Activated naive CD8-positive, alpha-beta T cell treated with anti-CD3 and anti-CD28 coated beads, Interleukin-2, amount 50 U/mL, for 24 hours (primary cell): ENCODE measurements at regions not wholly inside any gene's neighbourhood (a gene's known extent, or its start where the extent isn't known, plus 50 kb on each side); places are given as distances from the start of the nearest gene placed in this dataset.

Source experiments
- ATAC-seq: fragments of 150-1000 bp; cut with Tn5 transposase; one replicate; pipeline ENCODE4 v1.10.0; 2021
- DNase-seq: peaks from one replicate; pipeline ENCODE4 v3.0.0; 2021
- H3K27ac Mint-ChIP-seq: one replicate; pipeline ENCODE4 v1.8.0; 2021; ENCODE audit warnings: mild to moderate bottlenecking, mixed read lengths
- H3K27me3 Mint-ChIP-seq: one replicate; pipeline ENCODE4 v1.8.0; 2021; ENCODE audit warnings: mixed read lengths
- H3K36me3 Mint-ChIP-seq: one replicate; pipeline ENCODE4 v1.8.0; 2021; ENCODE audit warnings: low read depth, mixed read lengths
- H3K4me1 Mint-ChIP-seq: one replicate; pipeline ENCODE4 v1.8.0; 2021; ENCODE audit warnings: mixed read lengths
- H3K4me3 Mint-ChIP-seq: one replicate; pipeline ENCODE4 v1.8.0; 2021; ENCODE audit warnings: mild to moderate bottlenecking, moderate library complexity, mixed read lengths
- H3K9me3 Mint-ChIP-seq: one replicate; pipeline ENCODE4 v1.8.0; 2021; ENCODE audit warnings: mixed read lengths

DNA sequence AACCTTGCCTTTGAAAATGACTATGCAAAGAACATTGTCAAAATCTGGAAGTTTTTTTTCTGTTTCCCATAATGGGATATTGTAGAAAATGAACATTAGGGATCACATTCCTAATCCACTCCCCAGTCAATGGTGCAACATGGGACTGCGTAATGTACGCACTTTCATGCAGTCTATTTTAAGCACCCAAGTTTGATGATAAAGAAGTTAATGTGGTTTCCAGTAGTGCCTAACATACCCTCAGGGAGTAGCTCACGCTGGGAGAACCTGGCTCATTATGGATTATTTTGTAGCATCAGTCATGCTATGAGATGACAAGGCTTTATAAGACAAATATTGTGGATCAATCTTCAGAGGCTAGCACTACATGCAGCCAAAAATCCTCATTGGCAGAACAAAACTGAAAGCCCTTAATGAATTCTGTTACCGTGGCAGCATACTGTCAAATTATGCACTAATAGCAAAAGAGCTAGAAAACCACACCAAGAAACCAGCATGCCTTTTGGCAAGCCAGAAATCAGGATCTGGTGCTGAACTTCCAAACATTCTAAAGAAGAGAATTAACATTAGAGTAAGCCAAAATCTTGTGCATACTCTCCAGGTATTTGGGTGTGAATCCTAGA, 1392.8 kb upstream of the TENM3 start:
- Mint-ChIP-seq H3K27me3 (no peaks in the 10 kb centered on the region), H3K36me3 (no peaks in the 10 kb centered on the region), H3K9me3 (peaks cover 5% of the 10 kb centered on the region), H3K4me3 (no peak overlapping the region), H3K4me1 (no peaks in the 10 kb centered on the region), H3K27ac (no peak overlapping the region)
- ATAC-seq = no peak
- DNase-seq = no peak

- H3K4me1 Mint-ChIP-seq = no peaks in the 10 kb centered on the region
- H3K27me3 Mint-ChIP-seq = no peaks in the 10 kb centered on the region
- ATAC-seq (no peak), DNase-seq (no peak)
- no peak overlapping the region for H3K27ac Mint-ChIP-seq
- peaks cover 5% of the 10 kb centered on the region for H3K9me3 Mint-ChIP-seq
- no peak overlapping the region for H3K4me3 Mint-ChIP-seq
- H3K36me3 Mint-ChIP-seq = no peaks in the 10 kb centered on the region
Observed at GRCh38 chr4:180852738-180853137, 1390.5 kb upstream of the TENM3 start.

DNA sequence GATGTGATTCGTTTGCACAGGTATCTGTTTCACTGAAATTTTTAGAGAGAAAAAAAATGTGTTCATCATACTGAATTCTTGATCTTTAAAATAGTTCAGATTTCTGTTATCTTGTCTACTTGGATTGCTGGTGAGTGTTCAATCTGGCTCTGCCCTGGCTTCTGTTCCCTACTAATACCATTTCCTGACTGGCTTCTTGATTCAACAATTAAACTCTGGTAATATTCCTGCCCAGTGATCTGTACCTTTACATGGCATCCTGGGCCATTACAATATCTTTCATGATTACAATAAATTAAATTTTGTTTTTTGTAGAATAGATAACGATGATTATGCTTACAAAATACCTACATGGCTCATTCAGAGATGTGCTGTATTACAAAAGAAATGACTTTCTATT, 1388.0 kb upstream of the TENM3 start:
- Mint-ChIP-seq H3K4me3 (no peak overlapping the region), H3K36me3 (no peaks in the 10 kb centered on the region), H3K27me3 (no peaks in the 10 kb centered on the region), H3K9me3 (peaks cover 9% of the 10 kb centered on the region), H3K4me1 (no peaks in the 10 kb centered on the region), H3K27ac (no peak overlapping the region)
- no peak for ATAC-seq
- DNase-seq = no peak

- no peak overlapping the region for H3K27ac Mint-ChIP-seq
- no peaks in the 10 kb centered on the region for H3K36me3 Mint-ChIP-seq
- peaks cover 22% of the 10 kb centered on the region for H3K9me3 Mint-ChIP-seq
- H3K4me1 Mint-ChIP-seq = no peaks in the 10 kb centered on the region
- no peaks in the 10 kb centered on the region for H3K27me3 Mint-ChIP-seq
- no peak for DNase-seq
- ATAC-seq = no peak
- H3K4me3 Mint-ChIP-seq = no peak overlapping the region
Observed at GRCh38 chr4:180860089-180860720, 1383.0 kb upstream of the TENM3 start.

DNA sequence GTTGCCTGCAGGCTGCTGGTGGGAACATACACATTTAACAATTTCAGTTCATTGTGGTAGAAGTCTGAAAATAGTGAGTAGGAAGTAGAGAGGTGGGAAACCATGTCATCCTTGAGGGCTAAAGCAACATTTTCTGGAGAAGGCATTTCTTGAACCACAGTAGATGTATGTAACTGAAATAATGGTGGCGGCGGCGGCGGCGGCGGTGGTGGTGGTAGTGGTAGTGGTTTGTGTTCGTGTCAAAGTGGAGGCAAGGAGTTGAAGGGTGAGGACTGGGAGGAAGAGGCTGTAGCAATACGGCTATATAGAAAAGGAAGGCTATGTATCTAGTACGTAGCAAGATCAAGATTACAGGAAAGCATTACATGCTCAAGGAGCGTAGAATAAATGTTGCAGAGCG, 1381.6 kb upstream of the TENM3 start:
- H3K9me3 Mint-ChIP-seq = peaks cover 22% of the 10 kb centered on the region
- H3K4me1 Mint-ChIP-seq = no peaks in the 10 kb centered on the region

DNA sequence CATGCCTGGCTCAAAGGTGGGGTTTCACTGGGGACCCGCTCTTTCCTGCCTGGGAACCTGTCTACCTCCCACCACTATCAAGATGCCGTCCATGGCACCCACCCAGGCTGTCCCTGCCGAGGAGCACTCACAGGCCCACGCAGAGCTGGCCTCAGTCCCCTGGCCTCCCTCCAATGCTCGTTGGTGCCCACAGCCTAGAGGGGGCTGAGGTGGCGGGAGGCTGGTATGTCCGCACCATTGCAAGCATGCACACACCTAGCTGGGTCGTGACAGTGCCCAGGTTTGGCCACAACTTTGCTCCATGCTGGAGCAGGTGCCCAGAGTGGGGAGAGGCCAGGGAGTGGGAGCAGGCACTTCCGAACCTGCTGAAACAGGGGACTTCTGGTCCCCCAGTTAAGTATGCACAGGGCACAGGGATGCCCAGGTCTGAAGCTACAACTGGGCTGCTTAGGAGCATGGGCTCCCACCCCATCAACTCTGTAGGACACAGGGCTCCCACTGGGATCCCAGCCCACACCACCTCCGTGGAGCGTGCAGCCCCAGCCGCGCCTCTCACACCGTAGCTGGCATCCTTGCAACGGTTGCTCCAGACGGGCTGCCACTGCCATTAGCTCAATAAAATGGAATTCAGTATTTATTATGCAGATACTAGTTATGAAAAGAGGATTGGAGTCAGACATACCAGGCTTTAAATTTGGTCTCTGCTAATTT, 1376.1 kb upstream of the TENM3 start:
- H3K36me3 Mint-ChIP-seq = no peaks in the 10 kb centered on the region
- no peak overlapping the region for H3K27ac Mint-ChIP-seq
- no peak overlapping the region for H3K4me3 Mint-ChIP-seq
- no peaks in the 10 kb centered on the region for H3K4me1 Mint-ChIP-seq
- no peak for ATAC-seq
- DNase-seq = no peak
- peaks cover 6% of the 10 kb centered on the region for H3K9me3 Mint-ChIP-seq
- H3K27me3 Mint-ChIP-seq = no peaks in the 10 kb centered on the region

More for the DNA sequence above, 1381.6 kb upstream of the TENM3 start:
- H3K4me3 Mint-ChIP-seq = no peak overlapping the region
- H3K36me3 Mint-ChIP-seq = no peaks in the 10 kb centered on the region
- no peaks in the 10 kb centered on the region for H3K27me3 Mint-ChIP-seq
- ATAC-seq (no peak), DNase-seq (no peak)
- no peak overlapping the region for H3K27ac Mint-ChIP-seq

- no peaks in the 10 kb centered on the region for H3K4me1 Mint-ChIP-seq
- no peak overlapping the region for H3K27ac Mint-ChIP-seq
- no peaks in the 10 kb centered on the region for H3K9me3 Mint-ChIP-seq
- DNase-seq (no peak), ATAC-seq (no peak)
- H3K27me3 Mint-ChIP-seq = no peaks in the 10 kb centered on the region
- H3K4me3 Mint-ChIP-seq = no peak overlapping the region
- no peaks in the 10 kb centered on the region for H3K36me3 Mint-ChIP-seq
Observed at GRCh38 chr4:180870623-180871022, 1372.6 kb upstream of the TENM3 start.

- H3K27ac Mint-ChIP-seq = no peak overlapping the region
- DNase-seq (no peak), ATAC-seq (no peak)
- no peak overlapping the region for H3K4me3 Mint-ChIP-seq
- no peaks in the 10 kb centered on the region for H3K4me1 Mint-ChIP-seq
- peaks cover 1% of the 10 kb centered on the region for H3K36me3 Mint-ChIP-seq
- H3K9me3 Mint-ChIP-seq = peaks cover 15% of the 10 kb centered on the region
- H3K27me3 Mint-ChIP-seq = no peaks in the 10 kb centered on the region
Observed at GRCh38 chr4:180898305-180898704, 1344.9 kb upstream of the TENM3 start.

DNA sequence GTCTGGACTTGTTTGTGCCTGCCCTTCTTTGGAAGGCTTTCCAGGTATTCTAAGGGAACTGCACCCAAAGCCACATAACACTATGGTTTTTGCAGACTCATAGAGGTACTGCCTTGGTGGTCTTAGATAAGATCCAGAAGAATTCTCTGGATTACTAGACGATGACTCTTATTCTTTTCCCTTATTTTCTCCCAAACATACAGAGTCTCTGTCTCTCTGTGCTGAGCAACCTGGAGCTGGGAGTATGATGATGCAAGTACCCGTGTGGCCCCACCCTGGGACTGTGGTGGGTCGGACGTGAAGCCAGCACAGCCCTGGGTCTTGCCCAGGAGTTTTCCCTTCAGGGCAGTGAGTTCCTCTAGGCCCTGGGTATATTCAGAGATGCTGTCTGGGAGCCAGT, 1342.4 kb upstream of the TENM3 start:
- Mint-ChIP-seq H3K27ac (no peak overlapping the region), H3K4me3 (no peak overlapping the region), H3K36me3 (peaks cover 1% of the 10 kb centered on the region), H3K4me1 (no peaks in the 10 kb centered on the region), H3K27me3 (no peaks in the 10 kb centered on the region), H3K9me3 (peaks cover 20% of the 10 kb centered on the region)
- ATAC-seq (no peak), DNase-seq (no peak)

- no peaks in the 10 kb centered on the region for H3K27me3 Mint-ChIP-seq
- ATAC-seq = no peak
Observed at GRCh38 chr4:180909279-180909678, 1333.9 kb upstream of the TENM3 start.

GRCh38 chr4:180913750-180914149, 1329.5 kb upstream of the TENM3 start:
- Mint-ChIP-seq H3K4me1 (no peaks in the 10 kb centered on the region), H3K27me3 (no peaks in the 10 kb centered on the region), H3K27ac (no peak overlapping the region), H3K9me3 (no peaks in the 10 kb centered on the region), H3K36me3 (no peaks in the 10 kb centered on the region), H3K4me3 (no peak overlapping the region)
- no peak for ATAC-seq
- no peak for DNase-seq

More at GRCh38 chr4:180909279-180909678, 1333.9 kb upstream of the TENM3 start:
- Mint-ChIP-seq H3K9me3 (no peaks in the 10 kb centered on the region), H3K4me3 (no peak overlapping the region), H3K36me3 (no peaks in the 10 kb centered on the region), H3K4me1 (no peaks in the 10 kb centered on the region), H3K27ac (no peak overlapping the region)
- no peak for DNase-seq

GRCh38 chr4:180923486-180923885, 1319.7 kb upstream of the TENM3 start:
- Mint-ChIP-seq H3K4me3 (no peak overlapping the region), H3K27ac (no peak overlapping the region), H3K9me3 (peaks cover 7% of the 10 kb centered on the region), H3K27me3 (no peaks in the 10 kb centered on the region), H3K36me3 (no peaks in the 10 kb centered on the region), H3K4me1 (no peaks in the 10 kb centered on the region)
- ATAC-seq (no peak), DNase-seq (no peak)

DNA sequence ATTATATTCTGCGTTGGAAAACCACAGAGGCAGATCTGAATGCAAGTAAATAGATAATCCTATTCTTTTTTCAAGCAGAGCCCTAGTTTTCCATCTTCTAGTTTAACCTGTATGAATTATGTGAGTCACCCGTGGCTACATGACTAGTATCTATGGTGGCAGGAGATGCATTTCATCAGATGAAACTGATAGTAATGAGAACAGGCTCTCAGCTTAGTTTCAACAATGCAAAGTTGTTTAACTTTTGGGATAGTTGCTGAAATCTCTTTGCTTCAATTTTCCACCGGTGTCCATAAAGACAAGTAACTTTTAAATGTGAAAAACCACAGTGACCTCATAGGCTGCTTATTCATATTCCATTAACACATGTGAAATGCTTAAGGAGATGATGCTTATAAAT, 1317.4 kb upstream of the TENM3 start:
- DNase-seq (no peak), ATAC-seq (no peak)
- no peaks in the 10 kb centered on the region for H3K27me3 Mint-ChIP-seq
- no peaks in the 10 kb centered on the region for H3K4me1 Mint-ChIP-seq
- H3K27ac Mint-ChIP-seq = no peak overlapping the region
- H3K4me3 Mint-ChIP-seq = no peak overlapping the region
- H3K9me3 Mint-ChIP-seq = peaks cover 7% of the 10 kb centered on the region
- H3K36me3 Mint-ChIP-seq = no peaks in the 10 kb centered on the region

- no peaks in the 10 kb centered on the region for H3K27me3 Mint-ChIP-seq
- no peak for DNase-seq
- no peaks in the 10 kb centered on the region for H3K36me3 Mint-ChIP-seq
- no peak overlapping the region for H3K27ac Mint-ChIP-seq
- peaks cover 3% of the 10 kb centered on the region for H3K9me3 Mint-ChIP-seq
- ATAC-seq = no peak
- H3K4me3 Mint-ChIP-seq = no peak overlapping the region
- no peaks in the 10 kb centered on the region for H3K4me1 Mint-ChIP-seq
Observed at GRCh38 chr4:180926277-180926676, 1316.9 kb upstream of the TENM3 start.

- Mint-ChIP-seq H3K27me3 (no peaks in the 10 kb centered on the region), H3K4me3 (no peak overlapping the region), H3K27ac (no peak overlapping the region), H3K9me3 (peaks cover 14% of the 10 kb centered on the region), H3K36me3 (no peaks in the 10 kb centered on the region), H3K4me1 (no peaks in the 10 kb centered on the region)
- no peak for DNase-seq
- ATAC-seq = no peak
Observed at GRCh38 chr4:180932370-180933001, 1310.7 kb upstream of the TENM3 start.
